ENCODE measurements at regions not wholly inside any gene's neighbourhood (a gene's known extent, or its start where the extent isn't known, plus 50 kb on each side); places are given as distances from the start of the nearest gene placed in this dataset.

GRCh38 chr14:104296388-104297312 is 158.3 kb downstream of the KIF26A start:
- no peak for TF ChIP-seq POLR2A (IDR thresholded peaks at IDR 0.05)
- no peak for TF ChIP-seq EP300 (IDR thresholded peaks at IDR 0.05)
- no peak for TF ChIP-seq CTCF (IDR thresholded peaks at IDR 0.05)
